ENCODE measurements at regions not wholly inside any gene's neighbourhood (a gene's known extent, or its start where the extent isn't known, plus 50 kb on each side); places are given as distances from the start of the nearest gene placed in this dataset.

DNA sequence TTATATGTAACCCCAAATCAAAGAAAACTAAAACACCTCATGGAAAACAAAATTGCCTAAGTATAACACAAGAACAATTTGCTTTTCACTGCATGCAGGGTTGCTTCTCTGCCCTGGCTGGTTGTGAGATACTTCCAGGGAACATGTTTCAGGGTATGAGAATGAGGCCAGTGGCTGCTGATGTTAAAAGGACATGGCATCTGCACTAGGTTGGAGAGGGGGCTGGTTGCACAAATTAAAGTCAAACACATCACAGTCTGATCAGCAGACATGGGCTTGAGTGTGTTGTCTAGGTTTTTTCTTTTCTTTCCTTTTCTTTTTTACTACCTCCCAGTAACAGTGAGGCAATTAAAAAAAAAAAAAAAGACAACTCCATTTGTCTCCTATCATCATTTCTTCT, 374.9 kb downstream of the MCTP2 start:
- no peak for DNase-seq

DNA sequence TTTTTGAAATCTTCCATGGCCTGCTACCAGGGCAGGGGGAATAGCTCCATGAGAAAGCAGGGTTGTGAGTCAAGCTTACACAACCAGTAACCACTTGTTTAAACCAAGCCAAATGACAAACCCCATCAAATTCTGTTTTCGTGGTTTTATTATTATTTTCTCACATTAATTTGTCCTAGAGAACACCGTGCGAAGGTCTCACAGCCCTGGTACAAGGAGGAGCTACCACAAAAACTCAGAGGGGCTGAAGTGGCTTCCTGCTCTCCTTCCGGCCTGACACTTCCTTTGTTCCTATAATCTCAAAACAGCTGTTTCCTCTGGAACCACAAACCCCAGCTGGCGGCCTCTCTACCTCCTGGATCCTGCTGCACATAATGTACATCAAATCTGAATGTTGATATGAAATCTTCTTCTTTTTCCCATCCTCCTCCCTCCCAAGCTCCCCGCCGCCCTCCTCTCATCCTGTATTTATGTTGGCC, 375.9 kb downstream of the MCTP2 start:
- peak in 5 of 51 donors; percentile 4 to 25 (median 10) for DNase-seq

DNA sequence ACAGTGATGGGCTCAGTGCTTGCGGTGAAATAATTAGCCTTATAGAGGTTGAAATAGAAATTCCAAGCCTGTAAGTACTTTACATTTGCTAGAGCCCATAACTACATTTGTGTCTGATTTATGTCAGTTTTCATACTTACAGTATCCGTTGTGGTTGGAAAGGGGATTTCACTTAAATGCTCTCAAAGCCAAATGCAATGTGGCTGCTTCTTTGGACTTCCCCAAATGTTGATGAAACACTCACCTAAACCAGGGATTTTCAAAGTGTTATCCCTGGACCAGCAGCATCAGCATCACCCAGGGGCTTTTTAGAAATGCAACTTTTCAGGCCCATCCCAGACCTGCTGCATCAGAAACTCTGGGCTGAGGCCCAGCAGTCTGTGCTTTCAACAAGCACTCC, 378.7 kb downstream of the MCTP2 start:
- no peak for DNase-seq

DNA sequence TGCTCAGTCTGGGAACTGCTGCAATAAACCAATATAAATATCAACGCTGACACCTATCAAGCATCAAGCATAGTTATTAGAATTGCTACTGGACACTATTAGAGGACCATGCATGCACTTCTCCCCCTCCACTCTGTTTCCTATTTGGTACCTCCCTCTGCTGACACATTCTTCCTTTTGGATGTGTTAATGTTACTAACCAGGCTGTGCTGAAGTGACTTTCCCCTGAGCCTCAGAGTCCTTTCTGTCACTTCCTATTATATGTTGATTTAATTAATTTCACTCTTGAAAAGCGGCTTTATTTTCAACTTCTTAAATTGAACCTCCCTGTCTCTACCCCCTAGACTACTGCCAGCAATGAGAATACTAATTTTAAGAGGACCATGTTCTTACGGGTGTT, 379.1 kb downstream of the MCTP2 start:
- DNase-seq: no peak

DNA sequence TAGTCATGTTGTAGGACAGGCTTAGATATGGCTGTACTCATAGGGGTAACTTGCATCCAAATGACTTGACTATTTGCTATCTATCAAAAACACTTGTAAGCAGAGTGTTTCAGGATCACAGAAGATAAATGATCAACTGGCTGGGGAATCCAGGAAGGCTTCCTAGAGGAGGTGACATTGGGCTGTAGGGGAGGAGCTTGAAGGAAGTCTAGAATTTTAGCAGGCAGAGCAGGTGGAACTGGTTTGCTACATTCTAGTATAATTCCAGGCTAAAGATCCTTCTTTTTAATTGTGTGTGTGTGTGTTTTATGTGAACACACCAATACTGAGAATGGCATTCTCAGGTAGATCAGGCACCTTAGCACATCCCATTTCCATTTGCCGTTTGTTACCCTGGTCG, 380.3 kb downstream of the MCTP2 start:
- no peak for DNase-seq

DNA sequence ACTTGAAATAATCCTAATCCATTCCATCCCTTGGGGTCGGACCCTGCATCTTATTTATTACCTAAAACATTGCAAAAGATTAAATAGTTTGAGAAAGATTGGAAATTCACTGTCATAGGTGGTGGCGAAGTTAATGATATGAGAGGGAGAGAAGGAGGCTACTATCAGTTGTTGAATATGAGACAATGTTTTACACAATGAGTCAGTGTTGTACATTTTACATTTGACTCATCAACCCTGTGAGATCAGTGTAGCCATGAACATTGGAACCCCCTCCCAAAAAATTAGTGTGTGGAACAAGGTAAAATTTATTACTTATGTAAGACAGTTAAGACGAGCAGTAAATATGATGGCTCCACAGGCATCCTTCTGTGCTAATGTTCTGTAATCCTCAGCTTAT, 384.3 kb downstream of the MCTP2 start:
- DNase-seq: no peak

DNA sequence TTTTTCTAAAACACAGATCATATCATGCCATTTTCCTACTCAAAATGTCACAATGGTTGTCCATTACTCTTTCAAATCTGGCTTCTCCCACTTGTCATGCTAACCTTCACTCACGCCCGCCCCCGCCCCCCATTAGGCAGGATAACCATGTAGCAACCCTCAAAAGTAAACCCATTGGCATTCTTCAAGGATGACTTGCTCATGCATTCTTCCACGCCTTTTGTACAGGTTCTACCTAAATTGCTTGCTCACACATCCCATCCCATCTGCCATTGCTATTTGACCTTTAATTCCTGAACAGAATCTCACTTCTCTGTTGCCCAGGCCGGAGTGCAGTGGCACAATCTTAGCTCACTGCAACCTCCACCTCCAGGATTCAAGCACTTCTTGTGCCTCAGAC, 389.3 kb downstream of the MCTP2 start:
- no peak for DNase-seq

DNA sequence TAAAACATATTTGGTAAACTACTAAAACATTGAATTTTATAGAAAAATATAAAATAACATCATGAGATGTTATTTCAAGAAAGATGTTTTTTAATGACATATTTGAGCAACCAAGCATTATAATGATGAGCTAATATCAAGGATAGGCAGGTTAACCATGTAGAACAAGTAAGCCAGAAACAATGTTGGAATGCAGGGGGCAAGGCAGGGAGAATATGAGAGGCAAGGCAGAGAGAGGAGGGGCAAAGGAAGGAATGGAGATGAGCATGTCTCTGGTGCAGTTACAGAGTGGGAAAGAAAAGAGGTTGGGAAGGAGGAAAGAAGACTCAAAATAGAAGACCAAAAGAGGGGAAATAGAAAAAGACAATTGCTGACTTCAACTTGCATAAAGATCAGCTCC, 390.4 kb downstream of the MCTP2 start:
- DNase-seq: no peak

DNA sequence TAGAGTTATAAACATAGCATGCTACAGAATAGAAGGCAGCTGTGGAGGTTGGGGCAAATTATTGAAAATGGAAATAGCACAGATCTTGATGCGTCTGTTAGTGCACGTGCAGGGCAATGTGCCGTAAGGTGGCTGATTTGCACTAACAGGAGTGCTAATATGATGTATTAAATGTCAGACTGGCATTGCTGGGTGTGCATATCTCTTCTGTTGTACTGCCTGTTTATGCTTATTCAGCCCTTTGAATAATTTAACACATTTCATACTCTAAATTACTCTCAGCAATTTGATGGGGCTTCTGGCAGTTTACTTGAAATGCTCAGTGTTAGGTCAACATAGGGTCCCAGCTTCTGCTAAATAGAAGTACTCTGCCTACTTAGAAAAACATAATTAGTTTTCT, 395.6 kb downstream of the MCTP2 start:
- DNase-seq: no peak

DNA sequence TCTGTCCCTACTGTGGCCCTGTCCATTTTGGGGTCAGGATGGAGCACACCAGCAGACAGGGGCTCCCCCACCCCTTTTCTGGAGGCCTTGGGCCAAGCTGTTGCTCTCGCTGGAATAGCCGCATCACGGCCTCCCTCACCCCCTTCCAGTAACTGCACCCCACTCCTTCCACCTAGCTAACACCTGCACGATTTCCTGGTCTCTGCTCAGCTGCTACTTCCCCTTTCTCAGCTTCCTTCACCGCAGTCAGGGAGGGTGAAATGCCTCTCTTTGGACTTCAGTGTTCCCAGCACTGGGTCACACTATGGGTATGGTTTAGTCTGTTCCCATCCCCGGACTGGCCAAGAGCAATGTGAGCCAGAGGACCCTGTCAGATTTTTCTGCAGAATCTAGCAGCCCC, 400.2 kb downstream of the MCTP2 start:
- DNase-seq: no peak

DNA sequence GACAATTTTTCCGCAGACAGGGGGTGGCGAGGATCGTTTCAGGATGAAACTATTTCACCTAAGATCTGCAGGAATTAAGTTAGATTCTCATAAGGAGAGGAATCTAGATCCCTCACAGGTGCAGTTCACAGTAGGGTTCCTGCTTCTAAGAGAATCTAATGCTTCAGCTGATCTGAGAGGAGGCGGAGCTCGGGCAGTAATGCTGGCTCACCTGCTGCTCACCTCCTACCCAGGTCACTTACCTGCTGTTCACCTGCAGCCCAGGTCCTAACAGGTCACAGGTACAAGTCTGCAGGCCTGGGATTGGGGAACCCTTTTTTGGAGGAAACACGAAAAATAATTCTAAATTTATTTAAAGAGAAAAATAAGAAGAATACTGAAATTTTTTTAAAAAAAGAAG, 406.8 kb downstream of the MCTP2 start:
- no peak for DNase-seq

DNA sequence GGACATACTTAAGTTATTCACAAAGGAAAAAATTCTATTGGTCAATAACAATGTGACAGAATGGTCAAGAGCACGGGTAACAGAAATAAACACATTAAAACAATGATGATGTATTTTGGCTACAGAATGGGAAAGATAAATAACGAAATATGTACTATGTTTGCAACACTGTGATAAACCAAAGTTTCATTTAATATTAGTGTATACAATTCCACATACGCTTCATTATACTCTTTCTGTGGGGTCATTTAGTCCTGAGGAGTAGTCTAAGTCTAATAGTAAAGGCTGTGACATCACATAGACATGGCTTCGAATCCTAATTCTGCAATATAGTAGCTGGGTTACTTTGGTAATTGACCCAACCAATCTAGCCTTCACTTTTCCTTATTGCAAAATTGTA, 408.3 kb downstream of the MCTP2 start:
- no peak for DNase-seq

DNA sequence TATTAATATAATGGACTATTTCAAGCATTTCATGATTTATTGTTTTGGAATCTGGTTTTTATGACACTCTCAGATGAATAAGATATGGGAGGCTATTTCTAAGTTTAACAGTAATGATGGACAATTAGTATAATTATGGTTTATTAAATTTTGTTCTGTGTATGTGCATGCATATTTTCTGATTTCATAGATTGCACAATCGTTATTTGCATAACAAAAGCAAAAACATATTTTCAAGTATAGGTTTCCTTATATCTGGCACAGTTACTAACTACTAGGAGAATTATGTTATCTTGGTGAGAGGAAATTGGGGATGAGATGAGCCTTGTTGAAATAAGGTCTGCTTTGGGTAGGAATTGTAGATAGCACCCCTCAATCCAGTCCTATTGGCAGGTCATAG, 413.1 kb downstream of the MCTP2 start:
- no peak for DNase-seq

DNA sequence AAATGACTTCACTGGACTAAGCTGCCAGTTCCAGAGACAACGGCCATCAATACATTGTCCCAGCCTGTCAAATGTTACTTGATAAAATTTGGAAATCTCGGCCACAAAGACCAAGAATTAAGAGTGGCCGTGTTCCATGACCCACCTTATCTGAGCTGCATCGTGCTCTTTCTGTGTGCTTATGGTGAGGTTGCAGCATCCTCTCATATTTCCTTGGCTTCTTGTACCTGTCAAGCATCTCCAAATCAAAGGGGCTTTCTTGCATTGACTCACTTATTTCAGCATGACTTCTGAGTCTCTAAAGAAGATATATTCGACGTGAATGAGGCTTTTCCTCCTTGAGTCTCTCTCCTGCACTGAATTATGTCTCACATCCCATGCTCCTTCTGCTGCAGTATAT, 421.7 kb downstream of the MCTP2 start:
- no peak for DNase-seq

DNA sequence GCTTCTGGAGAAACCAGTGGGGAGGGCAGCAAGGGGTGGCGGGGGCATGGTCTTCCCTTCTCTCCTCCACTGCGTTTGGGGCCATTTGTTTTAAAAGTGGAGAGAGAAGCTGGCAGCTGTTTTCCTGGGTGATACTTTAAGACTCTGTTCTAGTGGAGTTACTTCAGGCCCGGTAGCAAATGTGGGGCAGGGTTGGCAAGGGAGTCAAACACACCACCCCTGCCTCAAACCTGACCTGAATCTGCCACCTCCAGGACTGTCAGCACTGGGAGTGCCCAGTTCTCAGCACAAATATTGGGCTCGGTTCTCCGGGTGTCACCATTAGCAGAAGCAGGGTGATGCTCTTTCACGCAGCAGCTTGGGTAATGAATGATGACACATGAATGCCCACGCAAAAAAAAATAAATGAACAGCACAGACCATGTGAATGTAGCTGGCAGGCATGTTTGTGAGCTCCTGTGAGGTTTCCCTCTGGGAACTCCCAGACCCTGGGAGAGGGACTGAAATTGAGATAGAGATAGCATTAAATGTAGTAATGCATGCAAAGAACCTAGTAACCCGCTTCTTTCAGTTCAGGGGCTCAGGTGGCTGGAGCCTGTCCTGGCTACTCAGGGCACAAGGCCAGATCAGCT, 424.0 kb downstream of the MCTP2 start:
- no peak for DNase-seq

DNA sequence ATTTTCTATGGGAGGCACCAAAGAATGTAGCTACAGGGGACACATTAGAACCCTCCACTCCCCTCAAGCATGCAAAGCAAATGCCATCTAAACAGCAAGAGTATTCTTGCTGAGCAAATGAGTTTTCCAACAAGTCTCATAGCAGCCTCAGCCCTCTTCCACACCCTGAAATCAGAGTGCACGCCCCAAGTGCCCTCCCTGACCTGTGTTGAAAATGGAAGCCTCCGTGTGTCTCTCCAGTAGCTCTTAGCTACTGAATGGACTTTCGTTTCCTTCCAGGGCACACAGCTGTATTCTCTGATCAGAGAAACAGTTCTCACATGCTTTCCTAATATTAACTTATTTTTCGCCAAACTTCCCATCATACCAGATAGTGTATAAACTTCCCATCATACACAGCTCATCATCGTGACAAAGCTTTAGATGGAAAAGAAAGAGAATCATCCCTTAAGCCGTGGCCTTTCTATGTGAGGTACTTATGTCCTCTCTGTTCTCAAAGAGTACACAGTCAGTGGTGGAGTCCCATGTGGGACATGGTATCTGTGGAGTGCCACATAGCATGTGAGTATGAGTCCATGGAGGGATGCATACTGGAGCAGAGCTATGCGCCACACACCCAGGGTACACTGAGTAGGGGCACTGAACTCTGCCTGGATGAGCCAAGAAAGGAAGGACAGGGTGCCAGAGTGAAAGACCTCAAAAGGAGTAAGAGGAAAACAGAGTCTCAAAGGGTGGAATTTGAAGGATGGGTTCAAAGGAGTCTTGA, 434.5 kb downstream of the MCTP2 start:
- DNase-seq: no peak

DNA sequence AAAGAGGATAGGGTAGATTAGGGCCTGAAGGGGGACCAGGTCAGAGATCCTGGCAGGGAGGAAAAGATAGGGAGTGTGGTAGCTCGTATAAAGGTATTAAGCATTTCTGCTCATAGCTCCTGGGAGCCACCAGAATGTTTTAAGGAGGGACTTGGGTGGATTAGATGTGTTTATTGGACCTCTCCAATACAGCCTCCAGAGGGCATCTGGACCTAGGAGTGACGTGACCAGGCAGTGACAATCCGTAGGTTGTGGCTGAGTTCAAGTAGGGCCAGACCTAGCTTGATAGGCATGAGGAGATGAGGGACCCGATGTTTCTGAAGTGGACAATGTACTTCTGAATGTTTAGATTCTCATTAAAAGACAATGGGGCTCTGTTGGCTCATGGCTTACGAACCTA, 435.2 kb downstream of the MCTP2 start:
- no peak for DNase-seq

DNA sequence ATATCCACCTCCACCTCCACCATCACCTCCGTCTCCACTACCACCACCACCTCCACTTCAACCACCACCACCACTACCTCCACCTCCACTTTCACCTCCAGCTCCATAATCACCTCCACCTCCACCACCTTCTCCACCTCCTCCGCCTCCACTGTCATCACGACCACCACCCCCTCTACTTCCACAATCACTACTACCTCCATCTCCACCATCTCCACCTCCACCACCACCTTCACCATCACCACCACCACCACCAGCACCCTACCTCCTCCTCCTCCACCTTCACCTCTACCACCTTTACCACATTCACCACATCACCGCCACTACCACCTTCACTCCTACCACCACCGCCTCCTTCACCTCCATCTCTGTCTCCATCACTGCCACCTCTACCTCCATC, 435.7 kb downstream of the MCTP2 start:
- no peak for DNase-seq

DNA sequence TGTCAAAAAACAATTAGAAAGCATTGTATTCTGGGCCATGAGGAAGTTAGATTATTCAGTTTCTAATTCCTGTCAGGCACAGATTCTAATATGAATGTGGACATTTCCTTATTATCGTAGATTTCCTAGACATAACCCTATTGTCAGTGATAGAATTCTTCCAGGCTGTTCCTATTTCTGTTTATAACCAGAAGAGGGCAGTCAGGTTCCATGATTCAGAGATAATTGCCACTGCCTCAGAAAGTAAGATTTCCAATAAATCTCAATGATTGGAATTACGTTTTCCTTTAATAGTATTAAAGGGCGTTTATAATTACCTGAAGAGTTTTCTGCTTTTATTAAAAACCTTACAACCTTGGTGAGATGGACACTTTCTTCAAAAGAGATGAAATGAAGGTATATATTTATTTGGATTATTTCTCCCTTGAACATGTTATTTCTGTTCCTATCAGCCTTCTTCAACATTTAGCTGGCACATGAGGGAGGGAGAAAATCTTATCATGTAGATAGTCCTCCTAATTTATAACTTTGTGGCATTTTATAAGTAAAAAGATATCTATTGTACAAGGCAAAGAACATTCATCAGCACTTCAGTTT, 439.2 kb downstream of the MCTP2 start:
- DNase-seq: peak in 2 of 51 donors; percentile 3 to 53

DNA sequence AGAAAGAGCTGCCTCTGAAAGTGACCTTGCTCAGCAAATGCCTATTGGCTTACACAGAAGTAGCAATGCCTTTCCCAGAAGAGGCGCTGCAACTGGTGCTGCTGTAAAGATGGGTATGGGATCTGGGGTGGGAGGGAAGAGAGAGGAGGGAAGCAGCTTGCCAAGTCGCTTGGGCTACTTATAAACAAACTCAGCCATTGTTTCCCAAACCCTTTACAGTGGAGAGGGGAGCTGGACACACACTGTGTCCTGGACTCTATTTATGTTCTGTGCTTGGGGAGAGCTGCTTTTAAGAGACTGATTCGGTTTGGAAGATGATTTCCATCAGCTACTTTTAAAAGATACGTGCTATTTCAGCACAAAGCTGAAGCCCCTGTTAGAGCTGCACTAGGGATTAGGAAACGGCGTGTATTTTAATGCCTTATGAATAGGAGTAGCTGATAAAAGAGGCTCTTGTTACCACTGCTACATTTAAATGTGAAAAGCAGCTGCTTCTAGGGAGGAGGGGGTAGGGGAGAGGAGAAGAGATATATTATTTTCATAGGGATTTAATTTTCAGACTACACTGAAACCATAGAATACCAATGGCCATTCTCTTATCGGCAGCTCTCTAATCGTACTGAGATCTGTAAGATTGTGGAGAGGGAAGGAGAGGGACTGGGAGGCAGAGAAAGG, 440.6 kb downstream of the MCTP2 start:
- DNase-seq: peak in 18 of 51 donors; percentile 4 to 27 (median 9)

DNA sequence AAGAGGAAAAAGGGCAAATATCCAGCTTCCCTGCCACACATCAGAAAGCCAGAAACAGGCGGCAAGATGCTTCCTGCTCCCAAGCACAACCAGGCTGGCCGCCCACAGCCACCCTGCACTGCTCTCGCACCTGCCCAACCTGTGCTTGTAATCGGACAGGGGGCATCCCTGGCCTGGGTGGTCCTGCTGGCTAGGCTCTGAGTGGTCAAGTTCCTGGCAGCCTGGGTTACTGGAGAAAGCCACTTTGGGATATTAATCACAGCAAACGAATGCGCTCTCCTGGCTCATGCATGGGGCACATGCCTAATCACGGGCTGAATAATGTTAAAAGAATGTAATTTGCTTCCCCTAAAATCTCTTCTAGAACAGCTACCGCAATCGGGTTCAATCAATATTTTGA, 442.4 kb downstream of the MCTP2 start:
- no peak for DNase-seq

DNA sequence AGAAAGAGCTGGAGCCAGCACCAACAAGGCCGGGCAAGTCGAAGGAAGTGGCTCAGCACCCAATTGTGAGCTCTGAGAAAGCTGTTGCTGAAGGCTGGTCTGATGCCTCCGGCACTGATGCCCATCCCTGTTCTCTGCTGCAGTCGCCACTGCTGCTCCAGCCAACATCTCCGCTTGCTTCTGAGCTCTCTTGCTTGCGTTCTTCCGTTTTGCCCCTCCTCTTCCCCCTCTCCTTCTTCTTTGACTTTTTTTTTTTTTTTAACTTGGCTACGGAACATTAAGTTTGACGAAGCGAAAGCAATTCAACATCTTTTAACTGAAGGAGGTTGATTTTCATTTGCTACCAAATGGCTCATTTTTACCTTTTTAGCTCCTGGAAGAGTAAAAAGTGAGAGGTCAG, 442.9 kb downstream of the MCTP2 start:
- peak in 15 of 51 donors; percentile 3 to 43 (median 14) for DNase-seq

Measured in hypothalamus (tissue), 51 donors.